ENCODE measurements at regions not wholly inside any gene's neighbourhood (a gene's known extent, or its start where the extent isn't known, plus 50 kb on each side); places are given as distances from the start of the nearest gene placed in this dataset.
"Not testable (repeated sequence)": the region's sequence is repeated elsewhere in the genome, so short reads cannot be mapped to it uniquely, and the experiment has no call there.

GRCh38 chr6:79137671-79138070, 59.6 kb upstream of the PHIP start:
- Mint-ChIP-seq H3K4me1 (no peaks in the 10 kb centered on the region), H3K27ac (no peak overlapping the region), H3K4me3 (no peak overlapping the region), H3K36me3 (ENCODE audit: low read depth) (no peaks in the 10 kb centered on the region), H3K9me3 (peaks cover 45% of the 10 kb centered on the region), H3K27me3 (ENCODE audit: low read depth) (no peaks in the 10 kb centered on the region)
- TF ChIP-seq CTCF (IDR thresholded peaks at IDR 0.05; ENCODE audit: unreplicated experiment in 3 of 3): no peak

DNA sequence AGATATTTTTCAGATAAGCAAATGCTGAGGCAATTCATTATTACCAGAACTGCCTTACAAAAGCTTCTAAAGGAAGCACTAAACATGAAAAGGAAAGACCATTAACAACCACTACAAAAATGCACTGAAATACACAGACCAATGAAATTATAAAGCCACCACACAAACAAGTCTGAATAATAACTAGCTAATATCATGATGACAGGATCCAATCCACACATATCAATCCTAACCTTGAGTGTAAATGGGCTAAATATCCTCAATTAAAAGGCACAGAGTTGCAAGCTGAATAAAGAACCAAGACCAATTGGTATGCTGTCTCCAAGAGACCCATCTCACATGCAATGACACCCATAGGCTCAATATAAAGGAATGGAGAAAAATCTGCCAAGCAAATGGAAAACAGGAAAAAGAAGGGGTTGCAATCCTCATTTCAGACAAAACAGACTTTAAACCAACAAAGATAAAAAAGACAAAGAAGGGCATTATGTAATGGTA, 58.0 kb upstream of the PHIP start:
- TF ChIP-seq CTCF (IDR thresholded peaks at IDR 0.05; ENCODE audit: unreplicated experiment in 3 of 3): no peak
- no peak overlapping the region for H3K4me3 Mint-ChIP-seq
- no peaks in the 10 kb centered on the region for H3K27me3 Mint-ChIP-seq (ENCODE audit: low read depth)

DNA sequence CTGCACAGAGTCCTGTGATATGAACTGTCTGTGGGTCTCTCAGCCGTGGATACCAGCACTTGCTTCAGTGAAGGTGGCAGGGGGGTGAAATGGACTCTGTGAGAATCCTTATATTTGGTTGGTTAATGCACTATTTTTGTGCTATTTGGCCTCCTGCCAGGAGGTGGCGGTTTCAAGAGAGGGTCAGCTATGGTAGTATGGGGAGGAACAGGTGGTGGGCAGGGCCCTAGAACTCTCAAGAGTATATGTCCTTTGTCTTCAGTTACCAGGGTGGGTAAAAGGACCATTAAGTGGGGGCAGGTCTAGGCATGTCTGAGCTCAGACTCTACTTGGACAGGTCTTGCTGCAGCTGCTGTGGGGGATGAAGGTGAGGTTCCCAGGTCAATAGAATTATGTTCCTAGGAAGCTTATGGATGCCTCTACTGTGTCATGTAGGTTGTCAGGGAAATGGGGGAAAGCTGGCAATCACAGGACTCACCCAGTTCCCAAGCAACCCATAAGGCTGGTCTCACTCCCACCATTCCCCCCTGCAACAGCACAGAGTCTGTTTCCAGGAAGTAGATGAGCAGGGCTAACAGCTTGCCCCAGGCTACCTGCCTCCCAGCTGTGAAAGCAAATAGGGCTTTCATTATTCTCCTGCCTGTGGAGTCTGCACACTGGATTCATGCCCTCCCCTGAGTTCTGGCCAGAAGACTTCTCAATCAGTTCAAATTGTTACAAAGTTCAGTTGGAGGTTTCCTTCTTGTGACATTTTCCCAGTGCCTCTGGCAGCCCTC, 56.8 kb upstream of the PHIP start:
- no peaks in the 10 kb centered on the region for H3K4me1 Mint-ChIP-seq
- no peak overlapping the region for H3K4me3 Mint-ChIP-seq
- no peaks in the 10 kb centered on the region for H3K36me3 Mint-ChIP-seq (ENCODE audit: low read depth)
- no peaks in the 10 kb centered on the region for H3K27me3 Mint-ChIP-seq (ENCODE audit: low read depth)
- no peak for TF ChIP-seq CTCF (IDR thresholded peaks at IDR 0.05; ENCODE audit: unreplicated experiment in 3 of 3)
- peaks cover 52% of the 10 kb centered on the region for H3K9me3 Mint-ChIP-seq
- H3K27ac Mint-ChIP-seq: no peak overlapping the region

More for the DNA sequence above, 58.0 kb upstream of the PHIP start:
- H3K36me3 Mint-ChIP-seq (ENCODE audit: low read depth): no peaks in the 10 kb centered on the region
- no peaks in the 10 kb centered on the region for H3K4me1 Mint-ChIP-seq
- peaks cover 52% of the 10 kb centered on the region for H3K9me3 Mint-ChIP-seq
- H3K27ac Mint-ChIP-seq: no peak overlapping the region

DNA sequence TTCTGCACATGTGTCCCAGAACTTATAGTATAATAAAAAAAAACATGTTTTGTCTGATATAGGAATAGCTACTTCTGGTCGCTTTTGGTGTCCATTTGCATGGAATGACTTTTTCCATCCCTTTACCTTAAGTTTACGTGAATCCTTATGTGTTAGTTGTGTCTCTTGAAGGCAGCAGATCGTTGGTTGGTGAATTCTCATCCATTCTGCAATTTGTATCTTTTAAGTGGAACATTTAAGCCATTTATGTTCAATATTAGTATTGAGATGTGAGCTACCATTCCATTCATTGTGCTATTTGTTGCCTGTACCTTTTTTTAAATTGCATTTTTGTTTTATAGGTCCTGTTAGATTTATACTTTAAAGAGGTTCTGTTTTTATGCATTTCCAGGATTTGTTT, 55.1 kb upstream of the PHIP start:
- TF ChIP-seq CTCF (IDR thresholded peaks at IDR 0.05; ENCODE audit: unreplicated experiment in 3 of 3): no peak
- Mint-ChIP-seq H3K27ac (no peak overlapping the region), H3K9me3 (peaks cover 47% of the 10 kb centered on the region)

GRCh38 chr6:79131220-79131619, 53.2 kb upstream of the PHIP start:
- peaks cover 30% of the 10 kb centered on the region for H3K9me3 Mint-ChIP-seq
- not testable (repeated sequence) for H3K4me3 Mint-ChIP-seq; H3K4me1 Mint-ChIP-seq; H3K36me3 Mint-ChIP-seq (ENCODE audit: low read depth); H3K27me3 Mint-ChIP-seq (ENCODE audit: low read depth); H3K27ac Mint-ChIP-seq

More for the DNA sequence above, 55.1 kb upstream of the PHIP start:
- no peaks in the 10 kb centered on the region for H3K4me1 Mint-ChIP-seq
- H3K4me3 Mint-ChIP-seq: no peak overlapping the region
- H3K36me3 Mint-ChIP-seq (ENCODE audit: low read depth): no peaks in the 10 kb centered on the region
- H3K27me3 Mint-ChIP-seq (ENCODE audit: low read depth): no peaks in the 10 kb centered on the region
